Activated B cell treated with CpG ODN at 0.5 μM for 24 hours (primary cell): ENCODE measurements at regions not wholly inside any gene's neighbourhood (a gene's known extent, or its start where the extent isn't known, plus 50 kb on each side); places are given as distances from the start of the nearest gene placed in this dataset.
"Not testable (repeated sequence)": the region's sequence is repeated elsewhere in the genome, so short reads cannot be mapped to it uniquely, and the experiment has no call there.

Experiments
- ATAC-seq: fragments of 200-7000 bp; cut with Tn5 transposase; one replicate; pipeline ENCODE4 v1.10.0; 2021; ENCODE audit warnings: low read depth, mild to moderate bottlenecking, moderate library complexity
- CTCF ChIA-PET: fragments of 350-600 bp; sonication (Branson Sonifier 250); formaldehyde crosslinking; loops from one replicate; lab custom pipeline; 2021; ENCODE audit warnings: antibody characterized with exemption; lab: Charles Lee
- POLR2A ChIA-PET: fragments of 350-600 bp; sonication (Branson Sonifier 250); formaldehyde crosslinking; loops from one replicate; lab custom pipeline; 2021; ENCODE audit warnings: antibody characterized with exemption; lab: Charles Lee
- DNase-seq: peaks from one replicate; pipeline ENCODE4 v3.0.0; 2022
- H3K27ac Mint-ChIP-seq: one replicate; pipeline ENCODE4 v1.8.0; 2020; ENCODE audit warnings: mixed read lengths
- H3K27me3 Mint-ChIP-seq: one replicate; pipeline ENCODE4 v1.8.0; 2021; ENCODE audit warnings: mixed read lengths
- H3K36me3 Mint-ChIP-seq: one replicate; pipeline ENCODE4 v1.8.0; 2021; ENCODE audit warnings: low read depth, mixed read lengths
- H3K4me1 Mint-ChIP-seq: one replicate; pipeline ENCODE4 v1.8.0; 2021; ENCODE audit warnings: mixed read lengths
- H3K4me3 Mint-ChIP-seq: one replicate; pipeline ENCODE4 v1.8.0; 2020; ENCODE audit warnings: mild to moderate bottlenecking, mixed read lengths
- H3K9me3 Mint-ChIP-seq: one replicate; pipeline ENCODE4 v1.8.0; 2020; ENCODE audit warnings: mixed read lengths
- intact Hi-C: fragments of 100-400 bp; cut with micrococcal nuclease; formaldehyde crosslinking; loops from one replicate; pipeline ENCODE4 v1.15.1; 2024
- TF ChIP-seq, protein P1 (sequence below): fragments of 200-600 bp; IDR thresholded peaks from one replicate; pipeline ENCODE4 v1.8.0; 2022; ENCODE audit warnings: antibody characterized with exemption, mild to moderate bottlenecking

DNA sequence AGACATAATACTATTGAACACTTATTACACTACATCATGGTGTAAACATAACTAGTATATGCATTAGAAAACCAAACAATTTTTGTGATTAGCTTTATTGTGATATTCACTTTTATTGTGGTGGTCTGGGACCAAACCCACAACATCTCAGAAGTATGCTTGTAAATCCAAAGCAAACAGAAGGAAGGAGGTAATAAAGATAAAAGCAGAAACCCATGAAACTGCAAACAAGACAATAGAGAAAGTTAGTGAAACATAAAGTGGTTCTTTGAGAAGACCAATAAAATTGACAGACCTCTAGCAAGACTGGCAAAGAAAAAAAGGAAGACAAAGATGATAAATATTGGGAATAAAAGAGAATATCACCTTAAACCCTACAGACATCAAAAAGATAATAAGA is 268.3 kb downstream of the RPAP3 start:
- intact Hi-C loops: no loop called here
- DNase-seq: no peak

DNA sequence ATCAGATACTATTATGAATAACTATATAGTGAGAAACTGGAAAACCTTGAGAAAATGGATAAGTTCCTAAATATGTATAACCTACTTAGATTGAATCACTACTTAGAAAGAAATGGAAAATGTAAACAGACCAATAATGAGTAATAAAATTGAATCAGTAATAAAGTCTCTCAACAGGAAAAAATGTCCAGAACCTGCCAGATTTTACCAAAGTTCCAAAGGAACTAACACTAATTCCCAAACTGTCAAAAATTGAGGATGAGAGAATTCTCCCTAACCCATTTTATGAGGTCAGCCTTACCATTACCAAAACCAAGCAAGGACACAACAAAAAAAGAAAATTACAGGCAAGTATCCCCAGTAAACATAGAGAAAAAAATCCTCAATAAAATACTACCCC is 272.0 kb downstream of the RPAP3 start:
- intact Hi-C loops: no loop called here
- TF ChIP-seq, protein P1, sequence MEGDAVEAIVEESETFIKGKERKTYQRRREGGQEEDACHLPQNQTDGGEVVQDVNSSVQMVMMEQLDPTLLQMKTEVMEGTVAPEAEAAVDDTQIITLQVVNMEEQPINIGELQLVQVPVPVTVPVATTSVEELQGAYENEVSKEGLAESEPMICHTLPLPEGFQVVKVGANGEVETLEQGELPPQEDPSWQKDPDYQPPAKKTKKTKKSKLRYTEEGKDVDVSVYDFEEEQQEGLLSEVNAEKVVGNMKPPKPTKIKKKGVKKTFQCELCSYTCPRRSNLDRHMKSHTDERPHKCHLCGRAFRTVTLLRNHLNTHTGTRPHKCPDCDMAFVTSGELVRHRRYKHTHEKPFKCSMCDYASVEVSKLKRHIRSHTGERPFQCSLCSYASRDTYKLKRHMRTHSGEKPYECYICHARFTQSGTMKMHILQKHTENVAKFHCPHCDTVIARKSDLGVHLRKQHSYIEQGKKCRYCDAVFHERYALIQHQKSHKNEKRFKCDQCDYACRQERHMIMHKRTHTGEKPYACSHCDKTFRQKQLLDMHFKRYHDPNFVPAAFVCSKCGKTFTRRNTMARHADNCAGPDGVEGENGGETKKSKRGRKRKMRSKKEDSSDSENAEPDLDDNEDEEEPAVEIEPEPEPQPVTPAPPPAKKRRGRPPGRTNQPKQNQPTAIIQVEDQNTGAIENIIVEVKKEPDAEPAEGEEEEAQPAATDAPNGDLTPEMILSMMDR: no peak
- ChIA-PET POLR2A (no interaction called here), CTCF (no interaction called here)
- no peak overlapping the region for H3K27ac Mint-ChIP-seq
- H3K27me3 Mint-ChIP-seq: no peaks in the 10 kb centered on the region
- peaks cover 7% of the 10 kb centered on the region for H3K9me3 Mint-ChIP-seq
- no peak overlapping the region for H3K4me3 Mint-ChIP-seq
- H3K4me1 Mint-ChIP-seq: no peaks in the 10 kb centered on the region
- ATAC-seq (no peak), DNase-seq (no peak)
- H3K36me3 Mint-ChIP-seq: no peaks in the 10 kb centered on the region

More for the DNA sequence above, 268.3 kb downstream of the RPAP3 start:
- POLR2A ChIA-PET: no interaction called here
- no peak for ATAC-seq
- Mint-ChIP-seq H3K4me1 (no peaks in the 10 kb centered on the region), H3K27me3 (no peaks in the 10 kb centered on the region), H3K9me3 (peaks cover 16% of the 10 kb centered on the region), H3K4me3 (no peak overlapping the region), H3K27ac (no peak overlapping the region), H3K36me3 (no peaks in the 10 kb centered on the region)
- CTCF ChIA-PET: no interaction called here
- TF ChIP-seq, protein P1: no peak

DNA sequence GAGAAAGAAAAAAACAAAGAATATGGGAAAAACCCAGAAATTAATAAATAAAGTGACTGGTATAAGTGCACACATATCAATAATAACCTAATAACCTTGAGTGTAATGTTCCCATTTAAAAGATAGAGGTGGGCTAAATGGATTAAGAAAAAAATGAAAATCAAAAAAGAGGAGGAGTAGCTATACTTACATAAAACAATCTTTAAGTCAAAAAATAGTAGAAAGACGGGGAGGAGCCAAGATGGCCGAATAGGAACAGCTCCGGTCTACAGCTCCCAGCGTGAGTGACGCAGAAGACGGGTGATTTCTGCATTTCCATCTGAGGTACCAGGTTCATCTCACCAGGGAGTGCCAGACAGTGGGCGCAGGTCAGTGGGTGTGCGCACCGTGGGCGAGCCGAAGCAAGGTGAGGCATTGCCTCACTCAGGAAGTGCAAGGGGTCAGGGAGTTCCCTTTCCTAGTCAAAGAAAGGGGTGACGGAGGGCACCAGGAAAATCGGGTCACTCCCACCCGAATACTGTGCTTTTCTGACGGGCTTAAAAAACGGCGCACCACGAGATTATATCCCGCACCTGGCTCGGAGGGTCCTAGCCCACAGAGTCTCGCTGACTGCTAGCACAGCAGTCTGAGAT is 279.0 kb downstream of the RPAP3 start:
- H3K4me3 Mint-ChIP-seq, intact Hi-C loops, ATAC-seq, DNase-seq, H3K4me1 Mint-ChIP-seq, H3K27me3 Mint-ChIP-seq, H3K36me3 Mint-ChIP-seq, H3K9me3 Mint-ChIP-seq, H3K27ac Mint-ChIP-seq, POLR2A ChIA-PET, CTCF ChIA-PET: not testable (repeated sequence)

DNA sequence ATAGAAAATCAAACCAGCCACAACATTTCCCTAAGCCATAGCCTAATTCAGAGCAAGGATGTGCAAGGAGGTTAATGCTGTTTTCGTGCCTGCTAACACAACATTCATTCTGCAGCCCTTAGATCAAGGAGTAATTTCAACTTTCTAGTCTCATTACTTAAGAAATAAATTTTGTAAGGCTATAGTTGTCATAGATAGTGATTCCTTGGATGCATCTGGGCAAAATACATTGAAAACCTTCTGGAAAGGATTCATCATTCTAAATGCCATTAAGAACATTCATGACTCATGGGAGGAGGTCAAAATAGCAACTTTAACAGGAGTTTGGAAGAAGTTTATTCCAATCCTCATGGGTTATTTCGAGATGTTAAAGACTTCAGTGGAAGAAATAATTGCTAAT is 283.2 kb downstream of the RPAP3 start:
- POLR2A ChIA-PET: no interaction called here
- H3K36me3 Mint-ChIP-seq: no peaks in the 10 kb centered on the region
- intact Hi-C loops: no loop called here
- H3K27ac Mint-ChIP-seq: no peak overlapping the region
- peaks cover 8% of the 10 kb centered on the region for H3K27me3 Mint-ChIP-seq
- CTCF ChIA-PET: interaction anchor here (1.1 kb wide), 1 partner anchor 14 kb away, joined by 5 read pairs; no protein-coding TSS in a partner anchor
- H3K4me3 Mint-ChIP-seq: no peak overlapping the region
- no peak for ATAC-seq
- no peaks in the 10 kb centered on the region for H3K9me3 Mint-ChIP-seq
- TF ChIP-seq, protein P1: no peak
- no peaks in the 10 kb centered on the region for H3K4me1 Mint-ChIP-seq
- DNase-seq: no peak

DNA sequence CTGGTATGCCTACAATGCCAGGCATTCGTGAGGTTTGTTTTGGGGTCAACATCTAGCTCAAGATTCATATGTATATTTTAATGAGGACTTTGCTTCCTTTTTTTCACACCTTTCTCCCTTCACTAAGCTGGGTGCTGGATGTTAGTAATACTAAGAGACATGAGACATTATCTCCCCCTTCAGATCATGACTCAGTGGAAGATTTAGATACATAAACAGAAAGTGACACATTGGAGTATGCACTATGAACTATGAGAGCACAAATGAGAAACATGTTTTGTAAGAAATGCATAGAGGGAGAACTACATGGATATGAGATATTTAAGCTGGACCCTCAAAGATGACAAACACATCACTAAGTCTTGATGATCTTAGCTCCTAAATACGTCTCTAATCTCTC is 286.3 kb downstream of the RPAP3 start:
- ATAC-seq (no peak), DNase-seq (no peak)
- POLR2A ChIA-PET: no interaction called here
- intact Hi-C loops: no loop called here
- Mint-ChIP-seq H3K4me3 (no peak overlapping the region), H3K27ac (no peak overlapping the region), H3K27me3 (peaks cover 2% of the 10 kb centered on the region), H3K36me3 (no peaks in the 10 kb centered on the region), H3K9me3 (no peaks in the 10 kb centered on the region), H3K4me1 (peaks cover 5% of the 10 kb centered on the region)
- TF ChIP-seq, protein P1: no peak
- CTCF ChIA-PET: interaction anchor here (0.6 kb wide), 1 partner anchor 33 kb away, joined by 4 read pairs; no protein-coding TSS in a partner anchor

DNA sequence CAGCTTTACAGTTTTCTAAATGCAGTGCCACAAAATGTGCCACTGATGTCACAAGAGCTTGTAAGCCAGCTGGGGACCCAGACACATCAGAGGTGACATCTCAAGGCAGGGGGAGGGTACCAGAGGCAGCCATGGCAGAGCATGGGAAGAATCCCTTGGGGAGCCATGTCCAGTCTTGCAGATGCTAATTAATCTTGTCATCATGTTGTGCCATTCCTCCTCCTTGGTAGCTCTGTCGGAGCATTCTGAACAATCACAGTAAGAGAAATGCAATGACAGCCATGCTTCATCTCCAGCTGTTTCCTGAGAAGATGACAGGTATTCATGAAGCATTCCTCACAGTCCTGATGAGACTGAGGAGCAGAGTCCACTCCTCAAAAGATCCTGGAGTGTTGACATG is 287.9 kb downstream of the RPAP3 start:
- DNase-seq: no peak
- intact Hi-C loops: no loop called here
- Mint-ChIP-seq H3K27ac (no peak overlapping the region), H3K27me3 (peaks cover 2% of the 10 kb centered on the region), H3K4me1 (peaks cover 12% of the 10 kb centered on the region), H3K9me3 (no peaks in the 10 kb centered on the region), H3K4me3 (no peak overlapping the region), H3K36me3 (no peaks in the 10 kb centered on the region)
- ChIA-PET CTCF (no interaction called here), POLR2A (no interaction called here)
- TF ChIP-seq, protein P1: no peak
- ATAC-seq: no peak
